Endodermal cell (in vitro differentiated cells): ENCODE measurements at regions not wholly inside any gene's neighbourhood (a gene's known extent, or its start where the extent isn't known, plus 50 kb on each side); places are given as distances from the start of the nearest gene placed in this dataset.

Experiments
- DNase-seq: peaks from one replicate; pipeline ENCODE4 v3.0.0-alpha.2; 2017
- H3K27ac ChIP-seq: 2 replicates; pipeline ENCODE4 v1.5.1; 2013; ENCODE audit warnings: mild to moderate bottlenecking, low read depth, low read length, moderate library complexity
- H3K27me3 ChIP-seq: 2 replicates; pipeline ENCODE4 v1.6.1; 2013; ENCODE audit warnings: mild to moderate bottlenecking, low read length, moderate library complexity; ENCODE audit not compliant: insufficient read depth, control insufficient read depth, poor library complexity, severe bottlenecking
- H3K36me3 ChIP-seq: 2 replicates; pipeline ENCODE4 v1.7.0; 2013; ENCODE audit warnings: mild to moderate bottlenecking, low read length, moderate library complexity; ENCODE audit not compliant: control insufficient read depth, insufficient read depth
- H3K4me1 ChIP-seq: one replicate; pipeline ENCODE4 v1.7.0; 2013; ENCODE audit warnings: low read length; ENCODE audit not compliant: control insufficient read depth, insufficient read depth
- H3K4me3 ChIP-seq: 2 replicates; pipeline ENCODE4 v1.5.1; 2013; ENCODE audit warnings: mild to moderate bottlenecking, low read length, moderate library complexity
- H3K9ac ChIP-seq: 2 replicates; pipeline ENCODE4 v1.6.1; 2013; ENCODE audit warnings: mild to moderate bottlenecking, low read length, moderate library complexity; ENCODE audit not compliant: poor library complexity, severe bottlenecking; ENCODE audit errors: extremely low read depth
- H3K9me3 ChIP-seq: 2 replicates; pipeline ENCODE4 v1.6.1; 2013; ENCODE audit warnings: mild to moderate bottlenecking, low read length, moderate library complexity; ENCODE audit not compliant: control insufficient read depth
- H3K27ac Mint-ChIP-seq: 2 replicates; pipeline ENCODE4 v1.8.0; 2020; ENCODE audit warnings: mixed read lengths
- H3K27me3 Mint-ChIP-seq: 2 replicates; pipeline ENCODE4 v1.8.0; 2021; ENCODE audit warnings: mild to moderate bottlenecking, mixed read lengths; ENCODE audit not compliant: insufficient read depth
- H3K36me3 Mint-ChIP-seq: 2 replicates; pipeline ENCODE4 v1.8.0; 2020; ENCODE audit warnings: low read depth, mixed read lengths
- H3K4me1 Mint-ChIP-seq: 2 replicates; pipeline ENCODE4 v1.8.0; 2020; ENCODE audit warnings: mixed read lengths
- H3K4me3 Mint-ChIP-seq: 2 replicates; pipeline ENCODE4 v1.8.0; 2020; ENCODE audit warnings: mild to moderate bottlenecking, moderate library complexity, mixed read lengths
- H3K9me3 Mint-ChIP-seq: 2 replicates; pipeline ENCODE4 v1.8.0; 2020; ENCODE audit warnings: mild to moderate bottlenecking, mixed read lengths
- CTCF ChIP-seq: fragments of 200-600 bp; sonication (generic); conservative IDR thresholded peaks from 2 replicates; pipeline ENCODE4 v1.5.0; 2021; ENCODE audit warnings: antibody characterized with exemption, mild to moderate bottlenecking
- WGBS, 2 experiments: methylation state at CpG; one replicate each; pipeline versions ENCODE4 v1.1.5 to v1.1.7; 2013; ENCODE audit warnings: missing lambda C conversion rate in 2 of 2, mixed read lengths in 1 of 2; ENCODE audit not compliant: insufficient coverage in 1 of 2, insufficient read length in 1 of 2; 5-methylcytosine and 5-hydroxymethylcytosine counted together

DNA sequence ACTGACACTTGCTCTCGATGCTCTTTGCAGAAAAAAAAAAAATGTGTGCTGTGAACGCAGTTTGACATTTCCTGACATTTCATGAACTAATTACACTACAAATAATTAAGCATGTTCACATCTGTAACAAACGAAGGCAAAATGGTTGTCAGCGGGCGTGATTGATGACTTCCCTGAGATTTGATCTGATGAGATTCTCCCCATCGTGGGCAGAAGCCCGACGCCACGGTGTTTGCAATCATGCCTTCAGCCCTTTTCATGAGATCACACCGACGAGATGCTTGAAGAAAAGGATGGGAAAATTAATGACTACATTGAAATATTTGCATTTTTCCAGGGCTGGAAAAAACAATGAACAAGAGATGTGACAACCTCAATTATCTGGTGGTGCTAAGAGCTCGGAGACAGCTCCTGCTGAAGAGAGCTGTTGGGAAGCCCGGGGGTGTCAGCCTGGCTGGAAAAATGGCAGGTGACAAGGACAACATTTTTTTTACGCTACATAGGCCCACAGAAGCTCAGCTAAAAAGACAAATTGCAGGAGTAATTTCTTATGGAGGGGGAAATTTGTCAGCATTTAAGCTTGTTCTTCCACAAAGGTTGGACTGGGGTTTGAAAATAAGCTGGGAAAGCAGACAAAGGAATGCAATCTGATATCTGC lies 259.4 kb upstream of the IRX3 start:
- H3K27me3 Mint-ChIP-seq = peaks cover 12% of the 10 kb centered on the region
- H3K9me3 Mint-ChIP-seq = no peaks in the 10 kb centered on the region
- no peak for DNase-seq
- H3K4me3 ChIP-seq = no peak overlapping the region
- H3K36me3 Mint-ChIP-seq = no peaks in the 10 kb centered on the region
- no peaks in the 10 kb centered on the region for H3K9me3 ChIP-seq
- H3K4me3 Mint-ChIP-seq = no peak overlapping the region
- 72 to 86% methylated on average over 8 to 14 of the region's 14 CpGs for WGBS, 2 experiments
- peak overlapping the region; percentile 76 for H3K27ac ChIP-seq
- no peak for TF ChIP-seq CTCF
- peaks cover 6% of the 10 kb centered on the region for H3K4me1 Mint-ChIP-seq
- no peaks in the 10 kb centered on the region for H3K36me3 ChIP-seq
- peaks cover 3% of the 10 kb centered on the region for H3K4me1 ChIP-seq
- no peaks in the 10 kb centered on the region for H3K27me3 ChIP-seq
- no peak overlapping the region for H3K9ac ChIP-seq
- H3K27ac Mint-ChIP-seq = no peak overlapping the region

DNA sequence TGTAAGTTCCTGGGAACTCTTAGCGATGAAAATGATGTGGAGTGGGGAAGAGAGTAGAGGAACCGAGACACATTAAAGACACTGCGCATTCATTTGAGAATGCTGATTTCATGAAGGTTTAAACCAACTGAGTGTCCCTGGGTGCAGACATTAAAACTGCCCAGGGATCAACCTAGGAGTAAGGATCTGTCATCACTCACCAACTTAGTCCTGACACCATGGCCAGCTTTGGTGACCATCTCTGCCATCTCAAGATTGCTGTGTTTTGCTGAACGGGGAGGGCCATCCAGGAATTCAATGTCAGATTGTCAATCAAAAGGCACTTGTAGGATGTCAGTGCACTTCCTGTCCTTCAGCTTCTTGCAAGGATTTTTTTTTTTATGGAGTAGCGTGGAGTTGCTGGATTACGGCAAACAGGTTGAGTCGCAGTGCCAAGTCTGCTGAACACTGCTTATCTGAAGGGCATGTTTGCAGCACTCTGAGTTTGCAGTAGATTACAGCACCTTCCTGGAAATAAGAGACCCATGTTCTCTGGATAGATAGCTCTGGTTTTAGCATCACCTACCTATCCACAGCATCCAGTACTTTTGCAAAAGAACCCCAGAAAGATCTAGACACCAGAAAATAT lies 258.1 kb upstream of the IRX3 start:
- Histone ChIP-seq H3K27me3 (no peaks in the 10 kb centered on the region), H3K4me1 (peaks cover 3% of the 10 kb centered on the region), H3K27ac (no peak overlapping the region), H3K9ac (no peak overlapping the region), H3K4me3 (no peak overlapping the region), H3K36me3 (no peaks in the 10 kb centered on the region), H3K9me3 (no peaks in the 10 kb centered on the region)
- H3K27ac Mint-ChIP-seq = no peak overlapping the region
- peaks cover 12% of the 10 kb centered on the region for H3K27me3 Mint-ChIP-seq
- peaks cover 17% of the 10 kb centered on the region for H3K4me1 Mint-ChIP-seq
- H3K4me3 Mint-ChIP-seq = no peak overlapping the region
- WGBS, 2 experiments = 80% methylated on average over 7 of the region's 7 CpGs
- H3K36me3 Mint-ChIP-seq = no peaks in the 10 kb centered on the region
- no peak for DNase-seq
- H3K9me3 Mint-ChIP-seq = no peaks in the 10 kb centered on the region
- TF ChIP-seq CTCF = no peak

- no peak overlapping the region for H3K27ac Mint-ChIP-seq
- no peak for TF ChIP-seq CTCF
- H3K27me3 Mint-ChIP-seq = peaks cover 12% of the 10 kb centered on the region
- Histone ChIP-seq H3K9ac (no peak overlapping the region), H3K36me3 (no peaks in the 10 kb centered on the region), H3K9me3 (no peaks in the 10 kb centered on the region), H3K4me3 (no peak overlapping the region), H3K27me3 (no peaks in the 10 kb centered on the region), H3K27ac (no peak overlapping the region), H3K4me1 (peaks cover 7% of the 10 kb centered on the region)
- no peaks in the 10 kb centered on the region for H3K36me3 Mint-ChIP-seq
- no peaks in the 10 kb centered on the region for H3K9me3 Mint-ChIP-seq
- peaks cover 24% of the 10 kb centered on the region for H3K4me1 Mint-ChIP-seq
- no peak overlapping the region for H3K4me3 Mint-ChIP-seq
- DNase-seq = no peak
- WGBS, 2 experiments = 94 to 98% methylated on average over 10 to 11 of the region's 13 CpGs
Measured at GRCh38 chr16:54542805-54543505, 256.4 kb upstream of the IRX3 start.
